Progenitor cell of endocrine pancreas (in vitro differentiated cells): ENCODE measurements at regions not wholly inside any gene's neighbourhood (a gene's known extent, or its start where the extent isn't known, plus 50 kb on each side); places are given as distances from the start of the nearest gene placed in this dataset.

Experiments
- DNase-seq: peaks from one replicate; pipeline ENCODE4 v3.0.0; 2021; ENCODE audit warnings: low spot score; ENCODE audit not compliant: unreplicated experiment
- H3K27ac Mint-ChIP-seq: 2 replicates; pipeline ENCODE4 v1.8.0; 2021; ENCODE audit warnings: mild to moderate bottlenecking, moderate library complexity, mixed read lengths
- H3K27me3 Mint-ChIP-seq: 2 replicates; pipeline ENCODE4 v1.8.0; 2021; ENCODE audit warnings: mixed read lengths
- H3K36me3 Mint-ChIP-seq: 2 replicates; pipeline ENCODE4 v1.8.0; 2022; ENCODE audit warnings: mixed read lengths; ENCODE audit not compliant: insufficient read depth
- H3K4me1 Mint-ChIP-seq: 2 replicates; pipeline ENCODE4 v1.8.0; 2021; ENCODE audit warnings: low read depth, mixed read lengths
- H3K4me3 Mint-ChIP-seq: 2 replicates; pipeline ENCODE4 v1.8.0; 2021; ENCODE audit warnings: low read depth, mild to moderate bottlenecking, moderate library complexity, mixed read lengths
- H3K9me3 Mint-ChIP-seq: 2 replicates; pipeline ENCODE4 v1.8.0; 2021; ENCODE audit warnings: low read depth, mixed read lengths
- TF ChIP-seq, protein P1 (sequence below): fragments of 200-600 bp; sonication (generic); IDR thresholded peaks from one replicate; pipeline ENCODE4 v1.5.0; 2021; ENCODE audit warnings: antibody characterized with exemption, mild to moderate bottlenecking; ENCODE audit not compliant: unreplicated experiment

DNA sequence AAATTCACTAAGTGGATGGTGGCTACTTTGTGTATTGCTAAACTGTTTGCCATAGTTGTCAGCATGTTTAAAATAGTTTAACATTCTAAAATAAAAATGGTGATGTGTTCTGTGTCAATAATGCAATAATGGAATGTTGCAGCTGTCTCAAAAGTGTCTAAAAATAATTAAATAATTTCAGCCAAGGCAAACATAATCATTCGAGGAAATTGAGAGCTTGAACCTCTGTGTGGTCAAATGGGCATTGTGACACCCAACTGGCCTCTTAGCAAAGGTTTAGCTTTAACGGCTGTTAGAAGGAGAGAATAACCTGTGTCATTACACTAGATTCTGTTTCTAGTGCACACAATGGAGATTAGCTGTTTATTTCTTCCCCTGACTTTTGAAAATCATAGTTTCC lies 278.5 kb downstream of the TMEM167A start:
- TF ChIP-seq, protein P1, sequence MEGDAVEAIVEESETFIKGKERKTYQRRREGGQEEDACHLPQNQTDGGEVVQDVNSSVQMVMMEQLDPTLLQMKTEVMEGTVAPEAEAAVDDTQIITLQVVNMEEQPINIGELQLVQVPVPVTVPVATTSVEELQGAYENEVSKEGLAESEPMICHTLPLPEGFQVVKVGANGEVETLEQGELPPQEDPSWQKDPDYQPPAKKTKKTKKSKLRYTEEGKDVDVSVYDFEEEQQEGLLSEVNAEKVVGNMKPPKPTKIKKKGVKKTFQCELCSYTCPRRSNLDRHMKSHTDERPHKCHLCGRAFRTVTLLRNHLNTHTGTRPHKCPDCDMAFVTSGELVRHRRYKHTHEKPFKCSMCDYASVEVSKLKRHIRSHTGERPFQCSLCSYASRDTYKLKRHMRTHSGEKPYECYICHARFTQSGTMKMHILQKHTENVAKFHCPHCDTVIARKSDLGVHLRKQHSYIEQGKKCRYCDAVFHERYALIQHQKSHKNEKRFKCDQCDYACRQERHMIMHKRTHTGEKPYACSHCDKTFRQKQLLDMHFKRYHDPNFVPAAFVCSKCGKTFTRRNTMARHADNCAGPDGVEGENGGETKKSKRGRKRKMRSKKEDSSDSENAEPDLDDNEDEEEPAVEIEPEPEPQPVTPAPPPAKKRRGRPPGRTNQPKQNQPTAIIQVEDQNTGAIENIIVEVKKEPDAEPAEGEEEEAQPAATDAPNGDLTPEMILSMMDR = no peak
- DNase-seq = no peak
- Mint-ChIP-seq H3K4me3 (no peak overlapping the region), H3K27ac (no peak overlapping the region), H3K4me1 (peaks cover 2% of the 10 kb centered on the region), H3K9me3 (no peaks in the 10 kb centered on the region), H3K36me3 (no peaks in the 10 kb centered on the region), H3K27me3 (no peaks in the 10 kb centered on the region)

DNA sequence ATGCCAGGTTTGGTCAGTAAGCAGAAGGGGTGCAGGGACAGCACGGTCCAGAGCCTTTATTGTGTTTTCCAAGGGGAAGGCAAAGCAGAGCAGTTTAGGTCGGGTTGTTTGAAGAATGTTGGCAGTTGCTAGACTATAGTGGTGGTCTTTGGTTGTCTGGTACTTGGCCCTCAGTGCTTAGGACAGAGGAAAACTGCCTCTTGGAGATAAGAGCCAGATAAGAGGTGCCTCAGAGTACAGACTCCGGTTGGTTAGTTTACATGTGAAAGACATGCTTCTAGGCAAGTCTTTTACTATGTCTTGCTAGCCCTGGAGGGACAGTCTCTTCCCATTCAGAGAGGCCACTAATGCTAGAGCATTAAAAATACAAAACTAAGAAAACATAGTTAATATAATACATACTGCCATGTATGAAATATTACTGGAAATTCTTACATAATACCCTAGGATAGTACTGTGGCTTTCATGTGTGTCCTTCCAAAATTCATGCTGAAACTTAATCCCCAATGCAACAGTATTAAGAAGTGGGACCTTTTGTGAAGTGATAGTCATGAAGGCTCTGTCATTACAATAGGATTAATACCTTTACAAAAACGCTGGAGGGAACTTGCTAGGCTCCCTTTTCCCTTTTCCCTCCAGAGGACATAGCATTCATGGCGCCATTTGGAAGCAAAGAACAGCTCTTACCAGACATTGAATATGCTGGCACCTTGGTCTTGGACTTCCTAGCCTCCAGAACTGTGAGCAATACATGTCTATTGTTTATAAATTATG lies 280.4 kb downstream of the TMEM167A start:
- Mint-ChIP-seq H3K4me1 (peaks cover 2% of the 10 kb centered on the region), H3K4me3 (no peak overlapping the region)
- no peak for DNase-seq

DNA sequence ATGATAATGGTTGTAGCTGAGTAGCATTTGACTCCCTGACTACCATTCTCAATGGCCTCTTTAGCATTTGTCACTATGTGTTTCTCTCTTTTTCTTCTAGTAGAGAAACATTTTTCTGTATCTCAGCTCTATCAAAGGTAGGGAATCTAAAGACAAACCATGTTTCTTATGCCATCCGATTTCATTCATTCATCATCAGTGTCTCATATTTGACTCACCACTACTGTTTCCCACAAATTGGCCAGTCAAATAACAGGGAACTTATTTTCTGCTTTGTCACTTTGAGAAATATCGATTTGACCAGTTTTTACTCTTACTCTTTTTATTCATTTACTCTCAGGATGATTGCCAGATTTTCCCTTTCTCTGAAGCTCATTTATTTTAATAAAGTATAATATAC lies 282.3 kb downstream of the TMEM167A start:
- TF ChIP-seq, protein P1 = no peak
- no peaks in the 10 kb centered on the region for H3K36me3 Mint-ChIP-seq
- DNase-seq = no peak
- H3K27me3 Mint-ChIP-seq = no peaks in the 10 kb centered on the region
- H3K4me3 Mint-ChIP-seq = no peak overlapping the region
- no peak overlapping the region for H3K27ac Mint-ChIP-seq
- H3K4me1 Mint-ChIP-seq = peaks cover 2% of the 10 kb centered on the region
- peaks cover 8% of the 10 kb centered on the region for H3K9me3 Mint-ChIP-seq

More for the DNA sequence above, 280.4 kb downstream of the TMEM167A start:
- Mint-ChIP-seq H3K27me3 (no peaks in the 10 kb centered on the region), H3K27ac (no peak overlapping the region), H3K9me3 (no peaks in the 10 kb centered on the region), H3K36me3 (no peaks in the 10 kb centered on the region)
- TF ChIP-seq, protein P1 = no peak

DNA sequence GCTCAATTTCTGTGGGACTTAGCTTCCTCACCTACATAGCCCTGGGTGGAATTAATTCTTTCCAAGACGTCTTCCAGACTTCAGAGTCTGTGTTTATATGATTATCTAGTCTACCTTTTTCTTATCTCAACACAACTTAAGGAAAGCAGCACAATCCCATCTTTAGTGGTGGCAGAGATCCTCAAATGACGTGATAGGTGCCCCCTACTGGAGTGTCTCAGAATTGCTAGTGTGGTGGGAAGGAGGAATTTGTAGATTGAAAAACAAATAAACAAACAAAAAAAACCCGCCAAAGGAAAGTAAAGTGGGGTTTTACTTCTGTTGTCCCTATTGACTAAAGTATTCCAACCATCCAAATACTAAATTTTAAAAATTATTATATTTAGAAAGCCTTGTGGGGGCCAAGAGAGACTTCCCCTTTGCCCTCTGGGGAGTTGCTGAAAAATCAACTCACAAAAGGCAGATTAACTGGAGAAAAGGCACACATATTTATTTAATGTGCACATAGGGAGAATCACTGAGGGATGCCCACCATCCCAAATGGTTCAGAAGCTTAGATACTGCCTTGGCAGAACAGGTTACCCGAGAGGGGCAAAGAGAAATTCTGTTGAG lies 283.3 kb downstream of the TMEM167A start:
- Mint-ChIP-seq H3K27ac (no peak overlapping the region), H3K36me3 (no peaks in the 10 kb centered on the region), H3K27me3 (no peaks in the 10 kb centered on the region), H3K4me3 (no peak overlapping the region), H3K4me1 (peaks cover 2% of the 10 kb centered on the region), H3K9me3 (peaks cover 8% of the 10 kb centered on the region)
- no peak for DNase-seq
- TF ChIP-seq, protein P1 = peak; percentile 46

DNA sequence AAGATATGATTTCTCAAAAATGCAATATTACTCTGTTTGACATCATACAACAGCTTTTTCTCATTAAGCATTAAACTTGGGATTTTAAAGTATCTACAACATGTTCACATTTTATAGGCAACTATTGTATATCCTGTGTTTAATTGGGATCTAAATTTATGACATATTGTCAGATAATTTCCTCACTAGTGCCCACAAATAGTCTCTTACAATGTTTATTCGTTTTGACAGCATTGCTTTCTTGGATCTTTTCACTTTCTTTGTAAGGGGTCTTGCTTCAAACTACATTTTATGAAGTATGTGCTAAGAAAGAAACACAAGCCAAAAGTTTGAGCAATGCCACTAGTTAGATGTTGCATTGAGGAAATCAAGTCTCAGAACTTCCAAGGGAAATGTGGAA lies 285.1 kb downstream of the TMEM167A start:
- H3K36me3 Mint-ChIP-seq = no peaks in the 10 kb centered on the region
- H3K9me3 Mint-ChIP-seq = peaks cover 8% of the 10 kb centered on the region
- no peak overlapping the region for H3K27ac Mint-ChIP-seq
- TF ChIP-seq, protein P1 = no peak
- no peak for DNase-seq
- no peak overlapping the region for H3K4me3 Mint-ChIP-seq
- H3K27me3 Mint-ChIP-seq = no peaks in the 10 kb centered on the region
- peaks cover 2% of the 10 kb centered on the region for H3K4me1 Mint-ChIP-seq
